SH-SY5Y (cell line): ENCODE measurements at regions not wholly inside any gene's neighbourhood (a gene's known extent, or its start where the extent isn't known, plus 50 kb on each side); places are given as distances from the start of the nearest gene placed in this dataset.

Experiments used
- GATA2 ChIP-seq: IDR thresholded peaks from 2 replicates; pipeline ENCODE4 v1.6.1; 2011; ENCODE audit warnings: mild to moderate bottlenecking, low read depth, low read length
- GATA3 ChIP-seq: IDR thresholded peaks from 2 replicates; pipeline ENCODE4 v1.6.1; 2011; ENCODE audit warnings: low read depth, mild to moderate bottlenecking, low read length, moderate library complexity

DNA sequence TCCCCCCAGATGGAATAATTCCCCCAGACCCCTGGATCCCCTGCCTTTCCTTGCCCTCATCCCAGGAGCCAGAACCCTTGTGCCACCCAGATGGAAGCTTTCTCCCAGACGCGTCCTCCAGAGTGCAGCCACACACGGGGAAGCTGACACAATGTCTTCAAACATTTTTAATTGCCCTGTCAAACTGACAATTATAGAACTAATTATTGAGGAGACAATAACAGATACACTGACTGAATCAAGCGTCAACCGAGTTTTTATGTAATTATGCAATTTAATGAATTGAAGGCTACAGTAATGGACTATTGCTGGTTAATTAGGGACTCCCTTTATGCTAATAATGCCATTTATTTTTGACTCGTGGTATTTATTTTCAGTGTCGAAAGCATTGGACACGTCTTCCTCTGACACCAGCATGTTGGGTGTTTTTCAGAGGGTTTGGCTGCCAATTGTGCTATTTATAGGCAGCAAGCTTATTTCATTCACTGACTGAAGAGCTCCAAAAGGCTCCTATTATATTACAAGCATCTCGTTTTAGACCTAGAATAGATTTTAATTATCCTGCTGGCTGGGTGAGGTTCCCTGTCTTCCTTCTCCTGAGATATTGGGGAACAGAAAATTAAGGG lies 298.2 kb upstream of the C16orf82 start:
- TF ChIP-seq GATA2, result no peak
- no peak for TF ChIP-seq GATA3
